ENCODE measurements at regions not wholly inside any gene's neighbourhood (a gene's known extent, or its start where the extent isn't known, plus 50 kb on each side); places are given as distances from the start of the nearest gene placed in this dataset.
"Not testable (repeated sequence)": the region's sequence is repeated elsewhere in the genome, so short reads cannot be mapped to it uniquely, and the experiment has no call there.

- no peak for DNase-seq
- intact Hi-C loops (cut with DNase I; ENCODE audit: low total_unique reads), result no loop called here
- no peak overlapping the region for H3K27ac ChIP-seq
- no peak overlapping the region for H3K4me3 ChIP-seq
- 50 to 65% (median 58%) methylated on average over 3 of the region's 3 CpGs for WGBS, 5 donors
- no peaks in the 10 kb centered on the region for H3K36me3 ChIP-seq
- H3K27me3 ChIP-seq, result no peaks in the 10 kb centered on the region
- TF ChIP-seq EP300 (IDR thresholded peaks at IDR 0.05), result no peak
- no peak for TF ChIP-seq POLR2AphosphoS5 (IDR thresholded peaks at IDR 0.05)
- TF ChIP-seq, protein P1, sequence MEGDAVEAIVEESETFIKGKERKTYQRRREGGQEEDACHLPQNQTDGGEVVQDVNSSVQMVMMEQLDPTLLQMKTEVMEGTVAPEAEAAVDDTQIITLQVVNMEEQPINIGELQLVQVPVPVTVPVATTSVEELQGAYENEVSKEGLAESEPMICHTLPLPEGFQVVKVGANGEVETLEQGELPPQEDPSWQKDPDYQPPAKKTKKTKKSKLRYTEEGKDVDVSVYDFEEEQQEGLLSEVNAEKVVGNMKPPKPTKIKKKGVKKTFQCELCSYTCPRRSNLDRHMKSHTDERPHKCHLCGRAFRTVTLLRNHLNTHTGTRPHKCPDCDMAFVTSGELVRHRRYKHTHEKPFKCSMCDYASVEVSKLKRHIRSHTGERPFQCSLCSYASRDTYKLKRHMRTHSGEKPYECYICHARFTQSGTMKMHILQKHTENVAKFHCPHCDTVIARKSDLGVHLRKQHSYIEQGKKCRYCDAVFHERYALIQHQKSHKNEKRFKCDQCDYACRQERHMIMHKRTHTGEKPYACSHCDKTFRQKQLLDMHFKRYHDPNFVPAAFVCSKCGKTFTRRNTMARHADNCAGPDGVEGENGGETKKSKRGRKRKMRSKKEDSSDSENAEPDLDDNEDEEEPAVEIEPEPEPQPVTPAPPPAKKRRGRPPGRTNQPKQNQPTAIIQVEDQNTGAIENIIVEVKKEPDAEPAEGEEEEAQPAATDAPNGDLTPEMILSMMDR (IDR thresholded peaks at IDR 0.05), result no peak
- no peak for TF ChIP-seq POLR2A (IDR thresholded peaks at IDR 0.05)
- peaks cover 0 to 4% (median 0%) of the 10 kb centered on the region in 4 donors for H3K9me3 ChIP-seq
- peaks cover 9 to 10% (median 10%) of the 10 kb centered on the region in 4 donors for H3K4me1 ChIP-seq
Observed at GRCh38 chr11:129751511-129751910, 64.1 kb upstream of the TMEM45B start.

- H3K27me3 ChIP-seq; H3K4me1 ChIP-seq; intact Hi-C loops (cut with DNase I; ENCODE audit: low total_unique reads); DNase-seq; H3K9me3 ChIP-seq; H3K27ac ChIP-seq; H3K4me3 ChIP-seq; H3K36me3 ChIP-seq: not testable (repeated sequence)
- WGBS, 5 donors, result 88 to 94% (median 91%) methylated on average over 4 of the region's 4 CpGs
Observed at GRCh38 chr11:129763569-129763968, 52.1 kb upstream of the TMEM45B start.

DNA sequence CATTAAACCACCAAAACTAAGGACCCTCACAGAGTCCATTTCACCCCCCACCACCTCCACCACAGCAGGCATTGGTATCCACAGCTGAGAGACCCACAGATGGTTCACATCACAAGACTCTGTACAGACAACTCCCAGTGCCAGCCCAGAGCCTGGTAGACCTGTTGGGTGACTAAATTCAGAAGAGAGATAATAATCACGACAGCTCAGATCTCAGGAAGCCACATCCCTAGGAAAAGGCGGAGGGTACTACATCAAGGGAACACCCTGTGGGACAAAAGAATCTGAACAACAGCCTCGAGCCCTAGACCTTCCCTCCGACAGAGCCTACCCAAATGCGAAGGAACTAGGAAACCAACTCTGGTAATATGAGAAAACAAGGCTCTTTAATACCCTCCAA, 51.4 kb upstream of the TMEM45B start:
- H3K27me3 ChIP-seq; H3K36me3 ChIP-seq; H3K27ac ChIP-seq; H3K4me3 ChIP-seq; intact Hi-C loops (cut with DNase I; ENCODE audit: low total_unique reads); H3K4me1 ChIP-seq; H3K9me3 ChIP-seq; DNase-seq: not testable (repeated sequence)
- 68 to 75% (median 72%) methylated on average over 4 of the region's 5 CpGs for WGBS, 5 donors

Small RNAs in the stretch of these regions (small RNA-seq; reads per million reads assigned to genes)
- 0 reads per million in 4 donors for gene RPS27P20

Measured in stomach (tissue), 8 donors.